Colonic mucosa (tissue), 4 donors: ENCODE measurements at regions not wholly inside any gene's neighbourhood (a gene's known extent, or its start where the extent isn't known, plus 50 kb on each side); places are given as distances from the start of the nearest gene placed in this dataset.

Source experiments
- DNase-seq: peaks from one replicate; pipeline ENCODE4 v3.0.0-alpha.2; 2020
- H3K27ac ChIP-seq: fragments of 200-600 bp; one replicate; pipeline ENCODE4 v1.8.0; 2021
- H3K27me3 ChIP-seq: fragments of 200-600 bp; one replicate; pipeline ENCODE4 v1.8.0; 2021
- H3K36me3 ChIP-seq: fragments of 200-600 bp; one replicate; pipeline ENCODE4 v1.8.0; 2021
- H3K4me1 ChIP-seq: fragments of 200-600 bp; one replicate; pipeline ENCODE4 v1.8.0; 2021; ENCODE audit warnings: mild to moderate bottlenecking
- H3K4me3 ChIP-seq: fragments of 200-600 bp; one replicate; pipeline ENCODE4 v1.8.0; 2021
- H3K9ac ChIP-seq, 2 donors: one replicate each; pipeline ENCODE4 v1.7.0; 2013; ENCODE audit warnings: control low read depth in 2 of 2, low read depth in 2 of 2, low read length in 2 of 2
- H3K9me3 ChIP-seq: fragments of 200-600 bp; one replicate; pipeline ENCODE4 v1.8.0; 2021
- CTCF ChIP-seq: fragments of 200-600 bp; IDR thresholded peaks from one replicate; pipeline ENCODE4 v1.8.0; 2022; ENCODE audit warnings: antibody characterized with exemption, mild to moderate bottlenecking
- intact Hi-C: fragments of 100-400 bp; cut with DNase I; formaldehyde crosslinking; loops from one replicate; pipeline ENCODE4 v1.14.1; 2022
- donor health status: healthy.
- donor health status: DM: no; HTN: no; CAD: no.
- donor health status: DM: no; HTN: no; CAD: no.

GRCh38 chr2:64212346-64212745 lies 68.1 kb upstream of the PELI1 start:
- no peak for DNase-seq
- intact Hi-C loops, result no loop called here

GRCh38 chr2:64212801-64213321 lies 68.6 kb upstream of the PELI1 start:
- Histone ChIP-seq H3K27ac (no peak overlapping the region), H3K9me3 (no peaks in the 10 kb centered on the region)

More at GRCh38 chr2:64212346-64212745, 68.1 kb upstream of the PELI1 start:
- Histone ChIP-seq H3K36me3 (no peaks in the 10 kb centered on the region), H3K9me3 (no peaks in the 10 kb centered on the region), H3K4me3 (no peak overlapping the region), H3K27ac (no peak overlapping the region), H3K9ac (no peak overlapping the region), H3K27me3 (no peaks in the 10 kb centered on the region), H3K4me1 (peaks cover 3% of the 10 kb centered on the region)
- no peak for TF ChIP-seq CTCF

GRCh38 chr2:64213532-64214275 lies 69.5 kb upstream of the PELI1 start:
- intact Hi-C loops, result no loop called here
- TF ChIP-seq CTCF, result no peak
- Histone ChIP-seq H3K9ac (peak overlapping the region in 1 of 2 donors; percentile 49), H3K4me3 (no peak overlapping the region), H3K4me1 (peaks cover 3% of the 10 kb centered on the region), H3K27ac (peak overlapping the region; percentile 77), H3K27me3 (no peaks in the 10 kb centered on the region), H3K36me3 (no peaks in the 10 kb centered on the region), H3K9me3 (no peaks in the 10 kb centered on the region)
- no peak for DNase-seq

More at GRCh38 chr2:64212801-64213321, 68.6 kb upstream of the PELI1 start:
- Histone ChIP-seq H3K9ac (no peak overlapping the region), H3K36me3 (no peaks in the 10 kb centered on the region), H3K4me3 (no peak overlapping the region), H3K4me1 (peaks cover 3% of the 10 kb centered on the region), H3K27me3 (no peaks in the 10 kb centered on the region)
- intact Hi-C loops, result no loop called here
- no peak for TF ChIP-seq CTCF
- DNase-seq, result no peak

- Histone ChIP-seq H3K27me3 (no peaks in the 10 kb centered on the region), H3K9me3 (no peaks in the 10 kb centered on the region), H3K27ac (peak overlapping the region; percentile 77), H3K36me3 (no peaks in the 10 kb centered on the region), H3K4me3 (no peak overlapping the region), H3K9ac (peak overlapping the region in 1 of 2 donors; percentile 49), H3K4me1 (peaks cover 3% of the 10 kb centered on the region)
- DNase-seq, result peak; percentile 55
- intact Hi-C loops, result no loop called here
- no peak for TF ChIP-seq CTCF
Measured at GRCh38 chr2:64214281-64215115, 70.3 kb upstream of the PELI1 start.

- Histone ChIP-seq H3K4me1 (peaks cover 3% of the 10 kb centered on the region), H3K27ac (no peak overlapping the region), H3K9me3 (no peaks in the 10 kb centered on the region), H3K36me3 (no peaks in the 10 kb centered on the region), H3K9ac (no peak overlapping the region), H3K4me3 (no peak overlapping the region), H3K27me3 (no peaks in the 10 kb centered on the region)
- intact Hi-C loops, result no loop called here
- TF ChIP-seq CTCF, result no peak
- no peak for DNase-seq
Measured at GRCh38 chr2:64217198-64217869, 73.1 kb upstream of the PELI1 start.
